Suprapubic skin (tissue), 4 donors: ENCODE measurements at regions not wholly inside any gene's neighbourhood (a gene's known extent, or its start where the extent isn't known, plus 50 kb on each side); places are given as distances from the start of the nearest gene placed in this dataset.

Source experiments
- DNase-seq, 2 donors: peaks; one replicate each; pipeline ENCODE4 v3.0.0-alpha.2; 2019; ENCODE audit warnings: low spot score in 2 of 2
- H3K27ac ChIP-seq: fragments of 200-600 bp; sonication (generic); one replicate; pipeline ENCODE4 v1.5.1; 2019
- H3K27me3 ChIP-seq: fragments of 200-600 bp; sonication (generic); one replicate; pipeline ENCODE4 v1.5.1; 2019
- H3K36me3 ChIP-seq: fragments of 200-600 bp; sonication (generic); one replicate; pipeline ENCODE4 v1.5.1; 2019
- H3K4me1 ChIP-seq: fragments of 200-600 bp; sonication (generic); one replicate; pipeline ENCODE4 v1.5.1; 2019
- H3K4me3 ChIP-seq: fragments of 200-600 bp; sonication (generic); one replicate; pipeline ENCODE4 v1.5.1; 2019; ENCODE audit warnings: mild to moderate bottlenecking
- H3K9me3 ChIP-seq: fragments of 200-600 bp; sonication (generic); one replicate; pipeline ENCODE4 v1.5.1; 2019
- EP300 ChIP-seq: sonication (generic); formaldehyde crosslinking; IDR thresholded peaks from one replicate; pipeline ENCODE4 v1.6.1; 2017; ENCODE audit warnings: antibody characterized with exemption
- POLR2A ChIP-seq, 2 donors: fragments of 450-650 bp; IDR thresholded peaks; one replicate each; pipeline ENCODE4 v1.6.1; 2017; ENCODE audit warnings: antibody characterized with exemption in 2 of 2, mild to moderate bottlenecking in 2 of 2, moderate library complexity in 2 of 2
- POLR2AphosphoS5 ChIP-seq, 3 donors: sonication (generic); formaldehyde crosslinking; IDR thresholded peaks; one replicate each; pipeline ENCODE4 v1.6.1; 2017; ENCODE audit warnings: antibody characterized with exemption in 3 of 3
- WGBS: methylation state at CpG from one replicate; pipeline ENCODE4 v1.1.5; 2018; 5-methylcytosine and 5-hydroxymethylcytosine counted together
- TF ChIP-seq, protein P1 (sequence below), 2 donors: fragments of 200-600 bp in 1 of 2; fragments of 450-650 bp in 1 of 2; sonication (generic) in 1 of 2; IDR thresholded peaks; one replicate each; pipeline ENCODE4 v1.5.1; 2016 to 2019; ENCODE audit warnings: antibody characterized with exemption in 2 of 2, mild to moderate bottlenecking in 1 of 2, moderate library complexity in 1 of 2

DNA sequence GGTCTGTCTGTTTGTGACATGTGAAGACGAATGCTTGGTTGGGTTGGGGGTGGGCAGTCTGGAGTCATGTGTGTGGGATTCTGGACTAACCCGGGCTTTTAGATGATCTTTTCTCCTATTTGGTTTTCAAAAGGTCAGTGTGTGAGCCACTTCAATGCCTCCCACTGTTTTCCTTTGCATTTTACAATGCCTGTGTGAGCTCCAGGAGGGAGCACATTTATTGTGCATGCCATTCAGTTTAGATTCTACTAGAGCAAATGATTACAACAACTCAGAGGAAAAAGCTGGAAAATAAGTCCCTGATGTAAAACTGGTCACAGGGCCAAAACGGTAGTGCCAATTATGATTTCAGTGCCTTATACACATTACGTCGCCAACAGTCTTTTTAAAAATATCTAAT lies 90.9 kb downstream of the LYPLAL1 start:
- 45% methylated on average over 5 of the region's 5 CpGs for WGBS
- no peak for DNase-seq
- H3K27ac ChIP-seq = no peak overlapping the region

More for the DNA sequence above, 90.9 kb downstream of the LYPLAL1 start:
- no peak overlapping the region for H3K4me3 ChIP-seq
- no peaks in the 10 kb centered on the region for H3K27me3 ChIP-seq
- no peaks in the 10 kb centered on the region for H3K9me3 ChIP-seq
- no peaks in the 10 kb centered on the region for H3K36me3 ChIP-seq
- TF ChIP-seq POLR2A (IDR thresholded peaks at IDR 0.05) (no peak), EP300 (no peak), POLR2AphosphoS5 (IDR thresholded peaks at IDR 0.05) (no peak)
- TF ChIP-seq, protein P1, sequence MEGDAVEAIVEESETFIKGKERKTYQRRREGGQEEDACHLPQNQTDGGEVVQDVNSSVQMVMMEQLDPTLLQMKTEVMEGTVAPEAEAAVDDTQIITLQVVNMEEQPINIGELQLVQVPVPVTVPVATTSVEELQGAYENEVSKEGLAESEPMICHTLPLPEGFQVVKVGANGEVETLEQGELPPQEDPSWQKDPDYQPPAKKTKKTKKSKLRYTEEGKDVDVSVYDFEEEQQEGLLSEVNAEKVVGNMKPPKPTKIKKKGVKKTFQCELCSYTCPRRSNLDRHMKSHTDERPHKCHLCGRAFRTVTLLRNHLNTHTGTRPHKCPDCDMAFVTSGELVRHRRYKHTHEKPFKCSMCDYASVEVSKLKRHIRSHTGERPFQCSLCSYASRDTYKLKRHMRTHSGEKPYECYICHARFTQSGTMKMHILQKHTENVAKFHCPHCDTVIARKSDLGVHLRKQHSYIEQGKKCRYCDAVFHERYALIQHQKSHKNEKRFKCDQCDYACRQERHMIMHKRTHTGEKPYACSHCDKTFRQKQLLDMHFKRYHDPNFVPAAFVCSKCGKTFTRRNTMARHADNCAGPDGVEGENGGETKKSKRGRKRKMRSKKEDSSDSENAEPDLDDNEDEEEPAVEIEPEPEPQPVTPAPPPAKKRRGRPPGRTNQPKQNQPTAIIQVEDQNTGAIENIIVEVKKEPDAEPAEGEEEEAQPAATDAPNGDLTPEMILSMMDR (IDR thresholded peaks at IDR 0.05) = no peak
- H3K4me1 ChIP-seq = peaks cover 7% of the 10 kb centered on the region
